ENCODE measurements at regions not wholly inside any gene's neighbourhood (a gene's known extent, or its start where the extent isn't known, plus 50 kb on each side); places are given as distances from the start of the nearest gene placed in this dataset.

GRCh38 chr3:31425401-31425800, 107.3 kb upstream of the STT3B start:
- FAIRE-seq, result no peak

DNA sequence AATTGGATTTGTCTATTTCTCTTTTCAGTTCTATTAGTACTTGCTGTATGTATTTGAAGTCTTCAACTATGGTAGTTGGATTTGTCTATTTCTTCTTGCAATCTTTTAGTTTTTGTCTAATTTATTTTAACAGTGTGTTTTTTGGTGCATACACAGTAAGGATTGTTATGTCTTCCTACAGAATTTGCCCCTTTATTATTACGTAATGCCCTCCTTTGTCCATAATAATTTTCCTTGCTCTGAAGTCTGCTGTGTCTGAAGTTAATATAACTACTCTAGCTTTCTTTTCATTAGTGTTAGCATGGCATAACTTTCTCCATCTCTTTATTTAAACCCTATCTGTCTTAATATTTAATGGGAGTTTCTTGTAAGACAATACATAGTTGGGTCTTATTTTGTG, 105.1 kb upstream of the STT3B start:
- DNase-seq (ENCODE audit: extremely low spot score, insufficient read length, low read depth) (no peak), FAIRE-seq (peak; percentile 5)

More at GRCh38 chr3:31425401-31425800, 107.3 kb upstream of the STT3B start:
- no peak for DNase-seq (ENCODE audit: extremely low spot score, insufficient read length, low read depth)

DNA sequence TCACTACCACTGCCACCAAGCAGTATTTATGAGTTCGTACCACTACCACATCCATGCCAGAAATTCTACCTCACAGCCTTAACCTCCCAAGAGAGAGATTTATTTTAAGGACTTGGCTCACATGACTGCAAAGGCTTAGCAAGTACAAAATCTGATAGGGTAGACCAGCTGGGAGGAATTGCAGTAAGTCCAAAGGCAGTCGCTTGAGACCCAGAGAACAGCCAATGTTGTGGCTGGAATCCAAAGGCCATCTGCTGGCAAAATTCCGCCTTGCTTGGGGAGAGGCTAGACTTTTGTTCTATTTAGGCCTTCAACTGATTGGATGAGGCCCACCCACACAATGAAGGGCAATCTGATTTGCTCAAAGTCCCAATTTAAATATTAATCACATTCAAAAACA, 101.4 kb upstream of the STT3B start:
- FAIRE-seq (no peak), DNase-seq (ENCODE audit: extremely low spot score, insufficient read length, low read depth) (no peak)

- FAIRE-seq (no peak), DNase-seq (ENCODE audit: extremely low spot score, insufficient read length, low read depth) (no peak)
These were observed 99.6 kb upstream of the STT3B start for GRCh38 chr3:31432897-31433678.

DNA sequence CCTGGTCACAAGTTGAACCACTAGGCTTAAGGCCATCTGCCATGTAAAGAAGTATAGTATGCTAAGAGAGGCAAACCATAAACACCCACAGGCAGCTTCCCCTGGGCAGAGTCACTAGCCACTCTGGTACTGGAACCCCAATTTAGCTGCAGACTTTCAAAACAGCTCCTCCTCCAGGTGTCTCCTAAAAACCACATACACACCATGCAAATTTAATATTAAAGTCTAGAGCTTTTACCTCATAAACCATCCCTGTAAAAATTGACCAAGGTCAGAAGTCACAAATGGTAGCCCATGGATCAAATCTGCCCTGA, 99.1 kb upstream of the STT3B start:
- FAIRE-seq, result no peak
- DNase-seq (ENCODE audit: extremely low spot score, insufficient read length, low read depth), result no peak

- DNase-seq (ENCODE audit: extremely low spot score, insufficient read length, low read depth) (no peak), FAIRE-seq (no peak)
These were observed 97.9 kb upstream of the STT3B start for GRCh38 chr3:31434819-31435218.

- no peak for DNase-seq (ENCODE audit: extremely low spot score, insufficient read length, low read depth)
- FAIRE-seq, result no peak
These were observed 95.9 kb upstream of the STT3B start for GRCh38 chr3:31436830-31437229.

GRCh38 chr3:31438742-31439141, 94.0 kb upstream of the STT3B start:
- FAIRE-seq (no peak), DNase-seq (ENCODE audit: extremely low spot score, insufficient read length, low read depth) (no peak)

- DNase-seq (ENCODE audit: extremely low spot score, insufficient read length, low read depth), result no peak
- no peak for FAIRE-seq
These were observed 92.6 kb upstream of the STT3B start for GRCh38 chr3:31439890-31440750.

DNA sequence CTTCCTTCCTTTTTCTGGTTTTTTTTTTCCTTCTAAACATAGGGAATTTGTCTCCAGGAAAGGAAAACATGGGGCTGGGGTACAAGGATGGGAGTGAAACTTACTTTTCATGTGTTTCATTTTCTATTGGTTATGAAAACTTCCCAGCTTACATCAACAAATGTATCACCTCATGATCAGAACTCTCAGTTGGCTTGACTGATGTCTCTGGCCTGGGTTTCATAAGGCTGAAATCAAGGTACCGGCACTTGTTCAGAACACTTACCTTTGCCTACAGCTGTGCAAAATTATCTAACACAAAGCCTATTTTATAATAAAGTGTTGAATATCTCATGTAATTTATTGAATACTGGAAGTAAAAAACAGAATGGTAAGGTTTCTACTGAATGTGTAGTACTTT, 91.8 kb upstream of the STT3B start:
- no peak for FAIRE-seq
- no peak for DNase-seq (ENCODE audit: extremely low spot score, insufficient read length, low read depth)

GRCh38 chr3:31442755-31443154, 90.0 kb upstream of the STT3B start:
- DNase-seq (ENCODE audit: extremely low spot score, insufficient read length, low read depth) (no peak), FAIRE-seq (no peak)

DNA sequence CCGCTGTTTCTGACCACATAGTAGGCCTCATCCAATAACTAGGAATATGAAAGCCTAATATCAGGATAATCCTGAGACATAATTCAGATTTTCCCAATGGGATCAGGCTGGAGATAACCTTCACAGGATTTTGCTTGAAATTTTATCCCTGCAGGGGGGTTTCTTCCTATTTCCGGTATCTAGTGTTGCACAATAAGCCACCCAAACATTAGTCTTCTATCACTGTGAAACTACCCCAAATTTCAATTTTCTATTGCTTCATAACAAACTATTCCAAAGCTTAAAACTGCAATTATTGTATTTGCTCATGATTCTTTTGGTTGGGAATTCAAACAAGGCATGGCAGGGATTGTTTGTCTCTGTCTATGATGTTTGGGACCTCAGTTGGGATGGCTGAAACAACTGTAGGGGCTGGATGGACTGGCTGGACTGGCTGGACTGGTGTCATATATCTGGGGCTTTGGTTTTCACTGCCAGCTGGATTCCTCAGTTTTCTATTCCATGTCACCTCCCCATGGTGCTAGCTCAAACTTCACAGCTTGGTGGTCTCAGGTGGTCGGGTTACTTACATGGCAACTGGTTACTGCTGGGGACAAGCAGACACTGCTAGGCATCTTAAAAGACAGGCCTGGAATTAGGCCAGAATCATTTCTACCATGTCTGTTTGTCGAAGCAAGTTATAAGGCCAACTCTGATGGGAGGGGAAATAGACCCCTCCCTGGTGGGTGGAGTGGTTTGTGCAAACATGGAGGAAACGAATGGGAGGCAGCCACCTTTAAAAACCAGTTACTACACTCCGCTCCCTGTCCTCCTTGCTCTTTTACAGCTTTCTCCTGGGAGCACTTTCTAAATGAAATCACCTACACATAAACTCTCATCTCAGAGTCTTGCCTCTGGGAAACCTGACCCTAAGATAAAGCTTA, 88.2 kb upstream of the STT3B start:
- no peak for FAIRE-seq
- DNase-seq (ENCODE audit: extremely low spot score, insufficient read length, low read depth), result no peak

DNA sequence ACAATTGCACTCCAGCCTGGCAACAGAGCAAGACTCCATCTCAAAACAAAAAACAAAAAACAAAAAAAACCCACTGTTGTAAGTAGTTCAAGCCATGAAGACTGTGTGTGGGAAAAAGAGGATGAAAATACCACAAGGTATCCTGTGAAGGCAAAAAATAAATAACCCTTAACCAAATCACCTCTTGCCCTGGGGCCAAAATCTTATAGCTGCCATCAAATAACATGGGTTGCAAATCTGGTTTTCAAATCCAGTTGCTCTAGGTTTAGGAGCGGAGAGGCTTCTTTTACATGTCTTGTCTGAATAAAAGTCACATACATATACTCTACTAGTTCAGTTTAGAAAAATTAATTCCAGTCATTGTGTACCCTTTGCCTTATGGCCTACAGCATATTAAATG, 87.0 kb upstream of the STT3B start:
- DNase-seq (ENCODE audit: extremely low spot score, insufficient read length, low read depth) (no peak), FAIRE-seq (no peak)

- FAIRE-seq (peak; percentile 26), DNase-seq (ENCODE audit: extremely low spot score, insufficient read length, low read depth) (no peak)
These were observed 84.5 kb upstream of the STT3B start for GRCh38 chr3:31448035-31448881.

DNA sequence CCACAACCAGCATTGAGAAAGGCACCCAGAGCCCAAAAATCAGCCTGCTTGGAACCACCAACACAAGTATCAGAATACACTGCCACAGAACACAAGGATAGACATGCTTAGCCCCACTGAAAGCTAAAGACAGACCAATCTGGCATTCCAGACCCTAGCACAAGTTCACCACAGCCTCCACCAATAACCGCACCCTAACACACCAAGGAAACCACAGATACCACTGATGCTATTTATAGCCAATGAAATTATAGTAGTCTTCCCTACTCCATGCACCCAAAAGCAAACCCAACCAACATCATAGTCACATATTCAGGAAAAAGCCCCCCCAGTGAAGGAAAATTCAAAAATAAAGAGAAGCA, 83.9 kb upstream of the STT3B start:
- DNase-seq (ENCODE audit: extremely low spot score, insufficient read length, low read depth) (no peak), FAIRE-seq (peak; percentile 52)

DNA sequence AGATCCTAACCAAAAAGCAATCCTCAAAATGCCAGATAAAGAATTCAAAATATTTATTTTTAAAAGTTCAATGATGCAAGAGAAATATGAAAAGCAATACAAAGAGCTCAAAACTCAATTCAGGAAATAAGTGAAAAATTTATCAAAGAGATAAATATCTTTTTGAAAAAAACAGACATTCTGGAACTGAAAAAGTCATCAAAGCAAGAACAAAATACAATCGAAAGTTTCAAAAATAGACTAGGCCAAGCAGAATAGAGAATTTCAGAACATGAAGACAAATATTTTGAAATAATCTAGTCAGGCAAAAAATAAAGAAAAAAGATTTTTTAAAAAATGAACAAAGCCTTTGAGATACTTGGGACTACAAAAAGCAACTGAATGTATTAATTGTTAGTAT, 83.4 kb upstream of the STT3B start:
- DNase-seq (ENCODE audit: extremely low spot score, insufficient read length, low read depth), result no peak

GRCh38 chr3:31450345-31450744, 82.4 kb upstream of the STT3B start:
- FAIRE-seq (no peak), DNase-seq (ENCODE audit: extremely low spot score, insufficient read length, low read depth) (no peak)

More for the DNA sequence above, 83.4 kb upstream of the STT3B start:
- FAIRE-seq, result no peak

GRCh38 chr3:31452495-31453106, 80.1 kb upstream of the STT3B start:
- DNase-seq (ENCODE audit: extremely low spot score, insufficient read length, low read depth) (no peak), FAIRE-seq (no peak)

DNA sequence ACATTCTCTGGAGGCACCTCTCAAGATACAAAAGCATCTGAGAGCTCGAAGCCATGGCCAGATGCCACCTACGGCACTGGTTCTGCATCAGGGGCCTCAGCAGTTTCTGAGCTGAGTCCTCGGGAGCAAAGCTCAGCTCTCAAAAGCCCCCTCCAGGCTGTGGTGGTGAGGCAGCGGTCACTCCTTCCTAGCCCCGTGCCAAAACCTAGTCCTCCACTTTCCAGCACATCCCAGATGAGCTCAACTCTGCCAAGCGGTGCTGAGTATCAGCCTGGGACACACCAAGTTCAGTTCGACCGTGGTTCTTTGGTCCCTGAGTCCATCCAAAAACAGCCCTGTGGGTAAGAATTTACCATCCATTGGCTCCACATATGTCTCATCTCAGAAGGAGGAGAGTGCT, 79.3 kb upstream of the STT3B start:
- DNase-seq (ENCODE audit: extremely low spot score, insufficient read length, low read depth) (no peak), FAIRE-seq (no peak)
